Right lobe of liver (tissue), 6 donors: ENCODE measurements at regions not wholly inside any gene's neighbourhood (a gene's known extent, or its start where the extent isn't known, plus 50 kb on each side); places are given as distances from the start of the nearest gene placed in this dataset.

Source experiments
- ATAC-seq, 4 donors: fragments of 200-7000 bp; cut with Tn5 transposase; one replicate each; pipeline ENCODE4 v1.9.1; 2020; ENCODE audit warnings: mild to moderate bottlenecking in 4 of 4, moderate library complexity in 4 of 4
- DNase-seq, 3 donors: peaks; one replicate each; pipeline ENCODE4 v3.0.0-alpha.2; 2020
- H3K27ac ChIP-seq, 3 donors: fragments of 200-600 bp; one replicate each; pipeline ENCODE4 v1.8.0; 2022
- H3K27me3 ChIP-seq, 2 donors: fragments of 200-600 bp; one replicate each; pipeline ENCODE4 v1.8.0; 2022
- H3K36me3 ChIP-seq, 4 donors: fragments of 200-600 bp; sonication (generic) in 1 of 4; one replicate each; pipeline versions ENCODE4 v1.5.1 to v1.8.0; 2017 to 2022; ENCODE audit warnings: control low read depth in 1 of 4
- H3K4me1 ChIP-seq, 4 donors: fragments of 200-600 bp; sonication (generic) in 1 of 4; one replicate each; pipeline versions ENCODE4 v1.5.1 to v1.8.0; 2017 to 2022; ENCODE audit warnings: control low read depth in 1 of 4
- H3K4me3 ChIP-seq, 3 donors: fragments of 200-600 bp; one replicate each; pipeline ENCODE4 v1.8.0; 2022
- H3K9me3 ChIP-seq, 4 donors: fragments of 200-600 bp; sonication (generic) in 1 of 4; one replicate each; pipeline versions ENCODE4 v1.5.1 to v1.8.0; 2017 to 2022; ENCODE audit warnings: control low read depth in 1 of 4
- CTCF ChIP-seq, 4 donors: fragments of 200-600 bp in 3 of 4; fragments of 450-650 bp in 1 of 4; IDR thresholded peaks; one replicate each; pipeline versions ENCODE4 v1.5.1 to v1.8.0; 2016 to 2022; ENCODE audit warnings: antibody characterized with exemption in 4 of 4, mild to moderate bottlenecking in 2 of 4
- POLR2A ChIP-seq: fragments of 450-650 bp; IDR thresholded peaks from one replicate; pipeline ENCODE4 v1.6.1; 2017; ENCODE audit warnings: antibody characterized with exemption, mild to moderate bottlenecking
- WGBS: methylation state at CpG from one replicate; pipeline ENCODE4 v1.1.6; 2018; ENCODE audit warnings: low coverage, low lambda C conversion rate; ENCODE audit not compliant: insufficient coverage; ENCODE audit errors: missing lambda C conversion rate; 5-methylcytosine and 5-hydroxymethylcytosine counted together
- intact Hi-C, 2 donors: fragments of 100-400 bp; cut with DNase I; formaldehyde crosslinking; loops; one replicate each; pipeline versions ENCODE4 v1.11.2 to v1.14.1; 2022
- donor health status: DM: no; HTN: yes; CAD: no.
- donor health status: DM: no; HTN: no; CAD: no.
- donor health status: DM: no; HTN: no; CAD: no.
- donor health status: DM: no; HTN: yes; CAD: no.
- donor health status: DM: no; HTN: yes; CAD: no.

- Histone ChIP-seq H3K4me3 (no peak overlapping the region), H3K27me3 (no peaks in the 10 kb centered on the region), H3K4me1 (peaks cover 0 to 6% (median 0%) of the 10 kb centered on the region in 4 donors), H3K36me3 (no peaks in the 10 kb centered on the region), H3K9me3 (no peaks in the 10 kb centered on the region), H3K27ac (no peak overlapping the region)
- ATAC-seq: no peak
- TF ChIP-seq POLR2A: no peak
- TF ChIP-seq CTCF (IDR thresholded peaks at IDR 0.05): no peak
- intact Hi-C loops: no loop called here
- WGBS: 38% methylated on average over 1 of the region's 1 CpG
- no peak for DNase-seq
Measured at GRCh38 chr5:74113196-74113540, 487.2 kb downstream of the ARHGEF28 start.

GRCh38 chr5:74112372-74113195 is 486.6 kb downstream of the ARHGEF28 start:
- Histone ChIP-seq H3K9me3 (no peaks in the 10 kb centered on the region), H3K27ac (no peak overlapping the region), H3K27me3 (no peaks in the 10 kb centered on the region), H3K36me3 (no peaks in the 10 kb centered on the region), H3K4me3 (no peak overlapping the region), H3K4me1 (peaks cover 0 to 6% (median 0%) of the 10 kb centered on the region in 4 donors)
- TF ChIP-seq POLR2A (no peak), CTCF (IDR thresholded peaks at IDR 0.05) (no peak)
- intact Hi-C loops: no loop called here
- ATAC-seq (no peak), DNase-seq (no peak)
- WGBS: 89% methylated on average over 3 of the region's 3 CpGs

GRCh38 chr5:74111764-74112163 is 485.8 kb downstream of the ARHGEF28 start:
- 69% methylated on average over 2 of the region's 2 CpGs for WGBS
- TF ChIP-seq POLR2A (no peak), CTCF (IDR thresholded peaks at IDR 0.05) (no peak)
- Histone ChIP-seq H3K4me1 (peaks cover 0 to 6% (median 0%) of the 10 kb centered on the region in 4 donors), H3K9me3 (no peaks in the 10 kb centered on the region), H3K4me3 (no peak overlapping the region), H3K27ac (no peak overlapping the region), H3K27me3 (no peaks in the 10 kb centered on the region), H3K36me3 (no peaks in the 10 kb centered on the region)
- DNase-seq: no peak
- no peak for ATAC-seq
- intact Hi-C loops: no loop called here

- Histone ChIP-seq H3K9me3 (no peaks in the 10 kb centered on the region), H3K36me3 (no peaks in the 10 kb centered on the region), H3K4me3 (no peak overlapping the region), H3K27ac (no peak overlapping the region), H3K27me3 (no peaks in the 10 kb centered on the region), H3K4me1 (peaks cover 0 to 16% (median 5%) of the 10 kb centered on the region in 4 donors)
- 67% methylated on average over 4 of the region's 4 CpGs for WGBS
- TF ChIP-seq CTCF (IDR thresholded peaks at IDR 0.05): no peak
- intact Hi-C loops: no loop called here
- ATAC-seq (no peak), DNase-seq (no peak)
Measured at GRCh38 chr5:74109344-74109743, 483.3 kb downstream of the ARHGEF28 start.
